Ascending aorta (tissue), 2 donors: ENCODE measurements at regions not wholly inside any gene's neighbourhood (a gene's known extent, or its start where the extent isn't known, plus 50 kb on each side); places are given as distances from the start of the nearest gene placed in this dataset.

Source experiments
- DNase-seq, 2 donors: peaks; one replicate each; pipeline ENCODE4 v3.0.0-alpha.2; 2019; ENCODE audit warnings: low spot score in 2 of 2
- H3K27ac ChIP-seq, 2 donors: fragments of 200-600 bp; sonication (generic); one replicate each; pipeline ENCODE4 v1.5.1; 2016 to 2017; ENCODE audit warnings: mild to moderate bottlenecking in 1 of 2
- H3K27me3 ChIP-seq: fragments of 200-600 bp; sonication (generic); one replicate; pipeline ENCODE4 v1.5.1; 2017
- H3K36me3 ChIP-seq, 2 donors: fragments of 200-600 bp; sonication (generic); one replicate each; pipeline ENCODE4 v1.5.1; 2016
- H3K4me1 ChIP-seq, 2 donors: fragments of 200-600 bp; sonication (generic); one replicate each; pipeline ENCODE4 v1.5.1; 2016 to 2017; ENCODE audit warnings: mild to moderate bottlenecking in 1 of 2
- H3K4me3 ChIP-seq, 2 donors: fragments of 200-600 bp; sonication (generic); one replicate each; pipeline ENCODE4 v1.5.1; 2016 to 2017; ENCODE audit warnings: mild to moderate bottlenecking in 1 of 2
- H3K9me3 ChIP-seq, 2 donors: fragments of 200-600 bp; sonication (generic); one replicate each; pipeline ENCODE4 v1.5.1; 2016
- CTCF ChIP-seq, 3 experiments: fragments of 200-600 bp in 2 of 3; fragments of 450-650 bp in 1 of 3; sonication (generic) in 2 of 3; IDR thresholded peaks; one replicate each; pipeline ENCODE4 v1.5.1; 2016 to 2019; ENCODE audit warnings: antibody characterized with exemption in 3 of 3, mild to moderate bottlenecking in 1 of 3, moderate library complexity in 1 of 3
- intact Hi-C: fragments of 100-400 bp; cut with DNase I; formaldehyde crosslinking; loops from one replicate; pipeline ENCODE4 v1.15.1; 2023

GRCh38 chr3:106208967-106209366, 340.2 kb upstream of the CBLB start:
- Histone ChIP-seq H3K36me3 (no peaks in the 10 kb centered on the region), H3K4me3 (no peak overlapping the region), H3K9me3 (no peaks in the 10 kb centered on the region), H3K27me3 (no peaks in the 10 kb centered on the region), H3K4me1 (no peaks in the 10 kb centered on the region), H3K27ac (no peak overlapping the region)
- DNase-seq = no peak
- intact Hi-C loops = no loop called here
- no peak for TF ChIP-seq CTCF (IDR thresholded peaks at IDR 0.05)

- no peak for DNase-seq
- intact Hi-C loops = no loop called here
- no peak for TF ChIP-seq CTCF (IDR thresholded peaks at IDR 0.05)
Measured at GRCh38 chr3:106209482-106209881, 340.7 kb upstream of the CBLB start.

GRCh38 chr3:106210923-106211322, 342.1 kb upstream of the CBLB start:
- no peaks in the 10 kb centered on the region for H3K36me3 ChIP-seq
- no peak overlapping the region for H3K27ac ChIP-seq
- no peak for TF ChIP-seq CTCF (IDR thresholded peaks at IDR 0.05)
- H3K4me3 ChIP-seq = no peak overlapping the region
- no peaks in the 10 kb centered on the region for H3K4me1 ChIP-seq
- no peaks in the 10 kb centered on the region for H3K9me3 ChIP-seq
- no peak for DNase-seq
- intact Hi-C loops = no loop called here
- no peaks in the 10 kb centered on the region for H3K27me3 ChIP-seq

More at GRCh38 chr3:106209482-106209881, 340.7 kb upstream of the CBLB start:
- Histone ChIP-seq H3K9me3 (no peaks in the 10 kb centered on the region), H3K36me3 (no peaks in the 10 kb centered on the region), H3K4me1 (no peaks in the 10 kb centered on the region), H3K4me3 (no peak overlapping the region), H3K27me3 (no peaks in the 10 kb centered on the region), H3K27ac (no peak overlapping the region)

DNA sequence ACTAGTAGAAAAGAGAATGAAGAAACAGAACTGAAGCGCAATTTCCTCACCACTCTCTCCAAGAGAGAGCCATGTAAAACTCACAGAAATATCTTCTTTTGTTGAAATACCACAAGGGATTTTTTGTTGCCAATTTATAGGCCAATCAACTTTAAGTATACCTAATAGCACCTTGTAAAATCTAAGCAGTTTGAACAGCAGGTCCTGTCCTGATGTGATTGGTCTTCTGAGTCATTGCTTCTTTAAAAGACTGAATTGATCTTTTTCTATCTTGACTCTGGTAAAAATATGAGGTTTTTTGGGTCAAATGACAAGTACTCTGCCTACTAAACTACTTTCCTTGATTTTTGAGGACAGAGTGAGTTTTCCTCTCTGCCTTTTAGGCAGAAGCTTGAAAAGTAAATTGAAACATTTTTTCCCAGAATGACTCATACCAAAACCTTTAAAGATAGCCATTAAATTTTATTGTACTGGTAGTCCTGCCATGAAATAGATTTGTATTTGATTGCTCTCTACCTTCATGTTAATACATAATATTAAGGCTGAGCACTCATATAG, 343.9 kb upstream of the CBLB start:
- Histone ChIP-seq H3K27ac (no peak overlapping the region), H3K4me1 (no peaks in the 10 kb centered on the region), H3K36me3 (no peaks in the 10 kb centered on the region), H3K4me3 (no peak overlapping the region), H3K27me3 (no peaks in the 10 kb centered on the region), H3K9me3 (no peaks in the 10 kb centered on the region)
- intact Hi-C loops = no loop called here
- DNase-seq = no peak
- TF ChIP-seq CTCF (IDR thresholded peaks at IDR 0.05) = no peak

DNA sequence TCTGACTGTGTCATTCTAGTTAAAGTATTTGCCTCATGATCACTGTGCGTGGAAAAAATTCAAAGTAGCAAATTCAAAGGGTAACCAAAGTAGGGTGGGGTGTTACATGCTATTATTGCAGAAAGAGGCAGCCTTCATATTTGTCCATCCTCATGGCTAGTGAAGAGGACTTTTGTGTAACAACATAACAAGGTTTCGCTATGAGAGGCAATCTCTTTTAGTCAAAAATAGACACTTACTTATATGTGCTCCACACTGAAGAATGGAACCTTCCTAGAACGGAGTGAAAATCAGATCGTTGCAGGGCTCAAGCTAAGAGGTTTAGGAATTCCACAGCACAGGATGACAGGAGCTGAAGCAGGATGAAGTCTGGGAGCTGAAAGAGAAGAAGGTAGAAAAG, 345.1 kb upstream of the CBLB start:
- no peaks in the 10 kb centered on the region for H3K4me1 ChIP-seq
- H3K27me3 ChIP-seq = no peaks in the 10 kb centered on the region
- no peak for TF ChIP-seq CTCF (IDR thresholded peaks at IDR 0.05)
- H3K36me3 ChIP-seq = no peaks in the 10 kb centered on the region
- no peak overlapping the region for H3K4me3 ChIP-seq
- H3K9me3 ChIP-seq = no peaks in the 10 kb centered on the region
- no peak overlapping the region for H3K27ac ChIP-seq
- intact Hi-C loops = no loop called here
- no peak for DNase-seq

DNA sequence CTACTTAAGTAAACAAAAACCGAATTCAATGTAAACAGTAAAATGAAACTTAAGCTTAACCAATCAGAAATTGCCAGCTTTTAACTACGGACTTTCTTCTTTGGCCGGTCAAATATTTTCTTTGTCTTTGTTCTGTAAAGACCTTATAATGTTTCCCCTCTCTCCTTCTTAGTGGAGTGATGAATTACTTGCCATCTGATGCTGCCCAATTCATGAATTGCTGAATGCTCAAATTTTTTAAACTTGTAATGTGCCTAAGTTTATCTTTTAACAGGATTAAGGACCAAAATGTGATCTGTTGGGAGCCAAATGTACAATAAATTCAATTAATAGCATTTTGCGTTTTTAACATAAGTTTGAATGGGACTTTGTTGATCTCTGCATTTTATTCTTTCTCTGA, 345.8 kb upstream of the CBLB start:
- Histone ChIP-seq H3K4me3 (no peak overlapping the region), H3K36me3 (no peaks in the 10 kb centered on the region), H3K27ac (no peak overlapping the region), H3K4me1 (no peaks in the 10 kb centered on the region), H3K9me3 (peaks cover 0 to 5% of the 10 kb centered on the region in 2 donors), H3K27me3 (no peaks in the 10 kb centered on the region)
- TF ChIP-seq CTCF (IDR thresholded peaks at IDR 0.05) = no peak
- intact Hi-C loops = no loop called here
- DNase-seq = no peak
